Ovary (tissue), 3 donors: ENCODE measurements at regions not wholly inside any gene's neighbourhood (a gene's known extent, or its start where the extent isn't known, plus 50 kb on each side); places are given as distances from the start of the nearest gene placed in this dataset.

Source experiments
- POLR2A ChIP-seq: fragments of 450-650 bp; IDR thresholded peaks from one replicate; pipeline ENCODE4 v1.6.1; 2017; ENCODE audit warnings: antibody characterized with exemption, mild to moderate bottlenecking, moderate library complexity
- TF ChIP-seq, protein P1 (sequence below), 3 donors: fragments of 450-650 bp in 2 of 3; fragments of 200-600 bp in 1 of 3; IDR thresholded peaks; one replicate each; pipeline versions ENCODE4 v1.5.1 to v1.8.0; 2016 to 2022; ENCODE audit warnings: antibody characterized with exemption in 3 of 3, mild to moderate bottlenecking in 1 of 3
- donor health status: DM: no; HTN: no; CAD: no.

GRCh38 chr16:64724339-64724738 is 397.5 kb downstream of the CDH11 start:
- TF ChIP-seq, protein P1, sequence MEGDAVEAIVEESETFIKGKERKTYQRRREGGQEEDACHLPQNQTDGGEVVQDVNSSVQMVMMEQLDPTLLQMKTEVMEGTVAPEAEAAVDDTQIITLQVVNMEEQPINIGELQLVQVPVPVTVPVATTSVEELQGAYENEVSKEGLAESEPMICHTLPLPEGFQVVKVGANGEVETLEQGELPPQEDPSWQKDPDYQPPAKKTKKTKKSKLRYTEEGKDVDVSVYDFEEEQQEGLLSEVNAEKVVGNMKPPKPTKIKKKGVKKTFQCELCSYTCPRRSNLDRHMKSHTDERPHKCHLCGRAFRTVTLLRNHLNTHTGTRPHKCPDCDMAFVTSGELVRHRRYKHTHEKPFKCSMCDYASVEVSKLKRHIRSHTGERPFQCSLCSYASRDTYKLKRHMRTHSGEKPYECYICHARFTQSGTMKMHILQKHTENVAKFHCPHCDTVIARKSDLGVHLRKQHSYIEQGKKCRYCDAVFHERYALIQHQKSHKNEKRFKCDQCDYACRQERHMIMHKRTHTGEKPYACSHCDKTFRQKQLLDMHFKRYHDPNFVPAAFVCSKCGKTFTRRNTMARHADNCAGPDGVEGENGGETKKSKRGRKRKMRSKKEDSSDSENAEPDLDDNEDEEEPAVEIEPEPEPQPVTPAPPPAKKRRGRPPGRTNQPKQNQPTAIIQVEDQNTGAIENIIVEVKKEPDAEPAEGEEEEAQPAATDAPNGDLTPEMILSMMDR (IDR thresholded peaks at IDR 0.05): no peak
- no peak for TF ChIP-seq POLR2A
